IMR-90 (cell line): ENCODE measurements at regions not wholly inside any gene's neighbourhood (a gene's known extent, or its start where the extent isn't known, plus 50 kb on each side); places are given as distances from the start of the nearest gene placed in this dataset.

Source experiments
- FOS ChIP-seq: fragments of 150-350 bp; IDR thresholded peaks from 2 replicates; pipeline ENCODE4 v1.6.1; 2016; ENCODE audit warnings: low read depth, low read length
- MXI1 ChIP-seq: IDR thresholded peaks from 2 replicates; pipeline ENCODE4 v1.6.1; 2012; ENCODE audit warnings: low read depth, mild to moderate bottlenecking, low read length, moderate library complexity, borderline replicate concordance
- POLR2A ChIP-seq: IDR thresholded peaks from 2 replicates; pipeline ENCODE4 v1.6.1; 2012; ENCODE audit warnings: mild to moderate bottlenecking, low read depth, low read length
- RAD21 ChIP-seq: IDR thresholded peaks from 2 replicates; pipeline ENCODE4 v1.6.1; 2012; ENCODE audit warnings: low read length, improper control_type of control experiment
- TF ChIP-seq, protein P1 (sequence below): conservative IDR thresholded peaks from 2 replicates; pipeline ENCODE4 v1.5.1; 2012; ENCODE audit warnings: mild to moderate bottlenecking, low read depth, low read length, improper control_type of control experiment

GRCh38 chr4:155603360-155603891, 63.2 kb upstream of the GUCY1A1 start:
- TF ChIP-seq, protein P1, sequence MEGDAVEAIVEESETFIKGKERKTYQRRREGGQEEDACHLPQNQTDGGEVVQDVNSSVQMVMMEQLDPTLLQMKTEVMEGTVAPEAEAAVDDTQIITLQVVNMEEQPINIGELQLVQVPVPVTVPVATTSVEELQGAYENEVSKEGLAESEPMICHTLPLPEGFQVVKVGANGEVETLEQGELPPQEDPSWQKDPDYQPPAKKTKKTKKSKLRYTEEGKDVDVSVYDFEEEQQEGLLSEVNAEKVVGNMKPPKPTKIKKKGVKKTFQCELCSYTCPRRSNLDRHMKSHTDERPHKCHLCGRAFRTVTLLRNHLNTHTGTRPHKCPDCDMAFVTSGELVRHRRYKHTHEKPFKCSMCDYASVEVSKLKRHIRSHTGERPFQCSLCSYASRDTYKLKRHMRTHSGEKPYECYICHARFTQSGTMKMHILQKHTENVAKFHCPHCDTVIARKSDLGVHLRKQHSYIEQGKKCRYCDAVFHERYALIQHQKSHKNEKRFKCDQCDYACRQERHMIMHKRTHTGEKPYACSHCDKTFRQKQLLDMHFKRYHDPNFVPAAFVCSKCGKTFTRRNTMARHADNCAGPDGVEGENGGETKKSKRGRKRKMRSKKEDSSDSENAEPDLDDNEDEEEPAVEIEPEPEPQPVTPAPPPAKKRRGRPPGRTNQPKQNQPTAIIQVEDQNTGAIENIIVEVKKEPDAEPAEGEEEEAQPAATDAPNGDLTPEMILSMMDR = no peak
- TF ChIP-seq RAD21 (no peak), FOS (no peak), MXI1 (no peak), POLR2A (no peak)
